GM23248 (cell line): ENCODE measurements at regions not wholly inside any gene's neighbourhood (a gene's known extent, or its start where the extent isn't known, plus 50 kb on each side); places are given as distances from the start of the nearest gene placed in this dataset.

Source experiments
- EZH2 ChIP-seq: fragments of 200-600 bp; sonication (generic); IDR thresholded peaks from 2 replicates; pipeline ENCODE4 v1.6.1; 2018; ENCODE audit warnings: antibody characterized with exemption, mild to moderate bottlenecking; ENCODE audit not compliant: insufficient read depth, poor library complexity, severe bottlenecking
- EZH2phosphoT487 ChIP-seq: fragments of 200-600 bp; sonication (generic); IDR thresholded peaks from 2 replicates; pipeline ENCODE4 v1.6.1; 2018; ENCODE audit warnings: antibody characterized with exemption, moderate library complexity, mild to moderate bottlenecking, low read depth; ENCODE audit not compliant: insufficient read depth

DNA sequence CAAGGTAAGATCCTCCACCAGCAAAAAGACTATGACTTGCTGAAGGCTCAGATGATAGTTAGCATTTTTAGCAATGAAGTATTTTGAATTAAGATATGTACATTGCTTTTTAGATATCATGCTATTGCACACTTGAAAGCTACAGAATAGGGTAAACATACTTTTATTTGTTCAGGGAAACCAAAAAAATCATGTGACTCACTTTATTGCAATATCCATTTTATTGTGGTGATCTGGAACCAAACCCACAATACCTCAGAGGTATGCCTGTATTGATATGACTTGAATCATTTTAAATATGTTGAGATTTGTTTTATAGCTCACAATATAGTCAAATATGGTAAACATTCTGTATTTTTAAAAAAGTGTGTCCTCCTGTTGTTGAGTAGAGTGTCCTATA, 96.1 kb downstream of the DIO3 start:
- TF ChIP-seq EZH2 (no peak), EZH2phosphoT487 (no peak)
